HG03571 (cell line): ENCODE measurements at regions not wholly inside any gene's neighbourhood (a gene's known extent, or its start where the extent isn't known, plus 50 kb on each side); places are given as distances from the start of the nearest gene placed in this dataset.

Experiments used
- ATAC-seq: cut with Tn5 transposase; IDR thresholded peaks from one replicate; pipeline ENCODE4 v1.9.1; 2021; ENCODE audit not compliant: unreplicated experiment

GRCh38 chr13:46947425-46948191, 50.8 kb upstream of the HTR2A start:
- no peak for ATAC-seq
